ENCODE measurements at regions not wholly inside any gene's neighbourhood (a gene's known extent, or its start where the extent isn't known, plus 50 kb on each side); places are given as distances from the start of the nearest gene placed in this dataset.

- TF ChIP-seq CTCF (IDR thresholded peaks at IDR 0.05; ENCODE audit: low read length) (no peak), EZH2 (IDR thresholded peaks at IDR 0.05; ENCODE audit: borderline replicate concordance, low read length) (no peak)
These were observed 133.0 kb downstream of the URI1 start for GRCh38 chr19:30074741-30075715.

DNA sequence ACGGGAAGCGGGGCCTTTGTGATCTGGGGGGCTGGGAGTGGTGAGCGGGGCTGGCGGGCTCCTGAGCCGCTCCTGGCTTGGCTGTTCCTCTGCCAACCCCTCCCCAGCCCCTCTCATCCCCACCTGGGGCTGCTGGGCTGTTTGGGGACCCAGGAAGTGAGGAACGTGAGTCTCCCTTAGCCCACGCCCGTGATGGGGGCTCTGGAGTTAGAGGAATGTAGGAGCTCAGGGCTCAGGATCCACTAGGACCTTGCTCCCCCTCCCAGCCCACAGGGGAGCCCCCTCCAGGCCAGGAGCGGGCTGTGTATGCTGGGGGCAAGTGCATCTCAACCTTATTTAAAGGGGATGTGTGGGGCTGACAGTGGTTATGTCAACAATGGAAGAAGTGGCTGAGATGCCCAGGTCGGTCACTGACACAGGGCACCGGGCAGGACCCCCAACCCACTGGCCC is 134.1 kb downstream of the URI1 start:
- no peaks in the 10 kb centered on the region for H3K27me3 ChIP-seq (ENCODE audit: insufficient read depth, low read length)
- no peak overlapping the region for H3K27ac ChIP-seq (ENCODE audit: low read depth, low read length, poor library complexity, severe bottlenecking)
- no peaks in the 10 kb centered on the region for H3F3A ChIP-seq (ENCODE audit: insufficient read depth, low read length)
- no peaks in the 10 kb centered on the region for H3K4me1 ChIP-seq (ENCODE audit: insufficient read depth, low read length, severe bottlenecking)
- no peak overlapping the region for H3K4me2 ChIP-seq (ENCODE audit: low read length)
- no peaks in the 10 kb centered on the region for H4K20me1 ChIP-seq (ENCODE audit: insufficient read depth, low read length)
- H3K36me3 ChIP-seq (ENCODE audit: insufficient read depth, low read length) = no peaks in the 10 kb centered on the region
- no peaks in the 10 kb centered on the region for H3K9me3 ChIP-seq (ENCODE audit: low read length)
- no peak overlapping the region for H3K9ac ChIP-seq (ENCODE audit: low read length)
- H3K79me2 ChIP-seq (ENCODE audit: insufficient read depth, low read length) = no peaks in the 10 kb centered on the region
- TF ChIP-seq EZH2 (IDR thresholded peaks at IDR 0.05; ENCODE audit: borderline replicate concordance, low read length) = no peak
- no peak for TF ChIP-seq CTCF (IDR thresholded peaks at IDR 0.05; ENCODE audit: low read length)
- H2AFZ ChIP-seq (ENCODE audit: low read length) = no peak overlapping the region
- no peak overlapping the region for H3K4me3 ChIP-seq (ENCODE audit: low read depth, low read length, poor library complexity, severe bottlenecking)
- H3K9me2 ChIP-seq (ENCODE audit: low read depth, low read length) = no peaks in the 10 kb centered on the region

More at GRCh38 chr19:30074741-30075715, 133.0 kb downstream of the URI1 start:
- Histone ChIP-seq H3K27ac (ENCODE audit: low read depth, low read length, poor library complexity, severe bottlenecking) (no peak overlapping the region), H2AFZ (ENCODE audit: low read length) (no peak overlapping the region), H3K4me3 (ENCODE audit: low read depth, low read length, poor library complexity, severe bottlenecking) (no peak overlapping the region), H3K36me3 (ENCODE audit: insufficient read depth, low read length) (no peaks in the 10 kb centered on the region), H3K27me3 (ENCODE audit: insufficient read depth, low read length) (no peaks in the 10 kb centered on the region), H3K9ac (ENCODE audit: low read length) (no peak overlapping the region), H4K20me1 (ENCODE audit: insufficient read depth, low read length) (no peaks in the 10 kb centered on the region), H3K9me2 (ENCODE audit: low read depth, low read length) (no peaks in the 10 kb centered on the region), H3K4me2 (ENCODE audit: low read length) (no peak overlapping the region), H3K4me1 (ENCODE audit: insufficient read depth, low read length, severe bottlenecking) (no peaks in the 10 kb centered on the region), H3K9me3 (ENCODE audit: low read length) (no peaks in the 10 kb centered on the region), H3K79me2 (ENCODE audit: insufficient read depth, low read length) (no peaks in the 10 kb centered on the region), H3F3A (ENCODE audit: insufficient read depth, low read length) (no peaks in the 10 kb centered on the region)

DNA sequence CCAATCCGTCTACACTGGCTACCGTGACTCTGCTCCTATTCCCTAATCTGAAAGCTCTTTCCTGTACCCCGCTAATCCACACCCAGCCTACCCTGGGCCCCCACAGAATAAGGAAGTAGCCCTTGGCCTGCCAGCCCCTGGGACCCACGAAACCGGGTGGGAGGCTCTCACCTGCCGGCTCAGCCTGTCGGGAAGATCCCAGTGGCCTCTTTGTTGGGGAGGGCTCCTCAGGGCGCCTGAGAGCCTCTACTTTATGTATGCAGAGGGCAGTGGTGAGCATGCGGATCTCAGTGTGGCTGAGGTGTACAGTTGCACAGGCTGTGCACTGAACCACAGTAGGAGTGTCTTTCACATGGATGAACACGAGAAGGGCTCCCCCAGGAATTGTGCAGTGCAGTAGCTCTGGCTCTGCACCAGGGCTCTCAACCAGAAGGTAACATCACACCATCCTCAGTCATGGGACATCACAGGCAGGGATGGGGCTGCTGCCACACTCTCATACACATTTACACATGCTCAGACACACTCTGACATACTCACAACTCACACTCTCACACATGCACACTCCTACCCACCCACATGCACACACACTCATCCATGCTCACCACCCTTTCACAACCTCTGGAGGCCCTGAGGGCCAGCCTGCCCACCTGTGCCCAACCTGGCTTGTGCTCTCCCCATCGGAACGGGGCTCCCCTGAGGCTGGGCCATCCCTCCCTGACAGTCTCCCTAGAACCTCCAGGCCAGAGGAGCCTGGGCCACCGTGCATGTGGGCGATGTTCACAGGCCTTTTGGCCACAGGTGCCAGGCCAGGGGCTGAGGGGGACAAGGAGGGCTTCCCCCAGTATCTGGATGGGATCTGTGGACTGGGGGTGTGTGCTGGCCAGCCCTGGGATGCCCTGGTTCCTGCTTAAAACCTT is 135.0 kb downstream of the URI1 start:
- Histone ChIP-seq H3K27ac (ENCODE audit: low read depth, low read length, poor library complexity, severe bottlenecking) (no peak overlapping the region), H3K27me3 (ENCODE audit: insufficient read depth, low read length) (no peaks in the 10 kb centered on the region), H3K36me3 (ENCODE audit: insufficient read depth, low read length) (no peaks in the 10 kb centered on the region), H3K9me3 (ENCODE audit: low read length) (no peaks in the 10 kb centered on the region), H2AFZ (ENCODE audit: low read length) (no peak overlapping the region), H3K4me1 (ENCODE audit: insufficient read depth, low read length, severe bottlenecking) (no peaks in the 10 kb centered on the region), H3K79me2 (ENCODE audit: insufficient read depth, low read length) (no peaks in the 10 kb centered on the region), H3F3A (ENCODE audit: insufficient read depth, low read length) (no peaks in the 10 kb centered on the region), H3K9ac (ENCODE audit: low read length) (no peak overlapping the region), H3K4me2 (ENCODE audit: low read length) (no peak overlapping the region), H3K4me3 (ENCODE audit: low read depth, low read length, poor library complexity, severe bottlenecking) (no peak overlapping the region), H4K20me1 (ENCODE audit: insufficient read depth, low read length) (no peaks in the 10 kb centered on the region), H3K9me2 (ENCODE audit: low read depth, low read length) (no peaks in the 10 kb centered on the region)
- no peak for TF ChIP-seq CTCF (IDR thresholded peaks at IDR 0.05; ENCODE audit: low read length)
- TF ChIP-seq EZH2 (IDR thresholded peaks at IDR 0.05; ENCODE audit: borderline replicate concordance, low read length) = no peak
